Mesenchymal stem cell (in vitro differentiated cells and primary cell): ENCODE measurements at regions not wholly inside any gene's neighbourhood (a gene's known extent, or its start where the extent isn't known, plus 50 kb on each side); places are given as distances from the start of the nearest gene placed in this dataset.
"Not testable (repeated sequence)": the region's sequence is repeated elsewhere in the genome, so short reads cannot be mapped to it uniquely, and the experiment has no call there.

Experiments used
- DNase-seq: peaks from one replicate; pipeline ENCODE4 v3.0.0-alpha.2; 2013
- H2AFZ ChIP-seq: one replicate; pipeline ENCODE4 v1.6.1; 2013; ENCODE audit warnings: low read depth, mild to moderate bottlenecking, control low read depth, inconsistent platforms, low read length, moderate library complexity
- H2AK5ac ChIP-seq: 2 replicates; pipeline ENCODE4 v1.6.1; 2013; ENCODE audit warnings: low read length, moderate library complexity, mild to moderate bottlenecking, inconsistent platforms; ENCODE audit not compliant: severe bottlenecking
- H2BK120ac ChIP-seq: one replicate; pipeline ENCODE4 v1.6.1; 2013; ENCODE audit warnings: low read depth, mild to moderate bottlenecking, inconsistent platforms, low read length, moderate library complexity
- H2BK12ac ChIP-seq, 2 experiments: one replicate each; pipeline ENCODE4 v1.6.1; 2013; ENCODE audit warnings: inconsistent platforms in 2 of 2, low read length in 2 of 2, mild to moderate bottlenecking in 2 of 2, moderate library complexity in 2 of 2, control low read depth in 1 of 2
- H2BK15ac ChIP-seq: one replicate; pipeline ENCODE4 v1.6.1; 2013; ENCODE audit warnings: mild to moderate bottlenecking, low read depth, inconsistent platforms; ENCODE audit not compliant: poor library complexity, severe bottlenecking
- H2BK5ac ChIP-seq: 2 replicates; pipeline ENCODE4 v1.6.1; 2013; ENCODE audit warnings: low read depth, mild to moderate bottlenecking, low read length, control low read depth, inconsistent platforms; ENCODE audit not compliant: poor library complexity, severe bottlenecking
- H3K14ac ChIP-seq, 2 experiments: one replicate each; pipeline ENCODE4 v1.6.1; 2013; ENCODE audit warnings: inconsistent platforms in 2 of 2, low read length in 2 of 2, control low read depth in 1 of 2, mild to moderate bottlenecking in 1 of 2, moderate library complexity in 1 of 2
- H3K18ac ChIP-seq, 2 experiments: one replicate each; pipeline ENCODE4 v1.6.1; 2013; ENCODE audit warnings: inconsistent platforms in 2 of 2, low read length in 2 of 2, control low read depth in 1 of 2, low read depth in 1 of 2, mild to moderate bottlenecking in 1 of 2
- H3K23ac ChIP-seq, 2 experiments: one replicate each; pipeline ENCODE4 v1.6.1; 2013; ENCODE audit warnings: inconsistent platforms in 2 of 2, low read length in 2 of 2, mild to moderate bottlenecking in 2 of 2, moderate library complexity in 2 of 2, control low read depth in 1 of 2
- H3K27ac ChIP-seq: 2 replicates; pipeline ENCODE4 v1.5.1; 2013; ENCODE audit warnings: mild to moderate bottlenecking, moderate library complexity, low read length, control low read depth, inconsistent platforms; ENCODE audit not compliant: poor library complexity, severe bottlenecking
- H3K27me3 ChIP-seq, 2 experiments: 2 replicates each; pipeline versions ENCODE4 v1.6.1 to v1.7.0; 2013; ENCODE audit warnings: low read length in 2 of 2, mild to moderate bottlenecking in 2 of 2, moderate library complexity in 2 of 2, control low read depth in 1 of 2, inconsistent platforms in 1 of 2; ENCODE audit not compliant: control insufficient read depth in 1 of 2, insufficient read depth in 1 of 2
- H3K36me3 ChIP-seq, 2 experiments: 2 replicates each; pipeline versions ENCODE4 v1.6.1 to v1.7.0; 2013; ENCODE audit warnings: low read length in 2 of 2, control low read depth in 1 of 2, inconsistent platforms in 1 of 2, low read depth in 1 of 2, mild to moderate bottlenecking in 1 of 2; ENCODE audit not compliant: insufficient read depth in 2 of 2, control insufficient read depth in 1 of 2
- H3K4ac ChIP-seq, 2 experiments: one replicate each; pipeline ENCODE4 v1.6.1; 2013; ENCODE audit warnings: inconsistent platforms in 2 of 2, low read length in 2 of 2, mild to moderate bottlenecking in 2 of 2, moderate library complexity in 2 of 2, control low read depth in 1 of 2, low read depth in 1 of 2
- H3K4me1 ChIP-seq: 2 replicates; pipeline ENCODE4 v1.6.1; 2013; ENCODE audit warnings: low read depth, low read length, control low read depth; ENCODE audit not compliant: control insufficient read depth, insufficient read depth
- H3K4me2 ChIP-seq: 2 replicates; pipeline ENCODE4 v1.6.1; 2013; ENCODE audit warnings: low read length, mild to moderate bottlenecking, inconsistent platforms; ENCODE audit not compliant: poor library complexity, severe bottlenecking
- H3K4me3 ChIP-seq, 2 experiments: 2 replicates each; pipeline versions ENCODE4 v1.5.1 to v1.7.0; 2013; ENCODE audit warnings: low read length in 2 of 2, mild to moderate bottlenecking in 2 of 2, control low read depth in 1 of 2, low read depth in 1 of 2; ENCODE audit not compliant: insufficient read depth in 1 of 2
- H3K79me1 ChIP-seq: replicated peaks from 2 replicates; pipeline ENCODE4 v1.6.1; 2013; ENCODE audit warnings: mild to moderate bottlenecking, control low read depth, low read length, inconsistent platforms; ENCODE audit not compliant: poor library complexity, severe bottlenecking
- H3K9ac ChIP-seq: 2 replicates; pipeline ENCODE4 v1.7.0; 2013; ENCODE audit warnings: mild to moderate bottlenecking, low read length, moderate library complexity
- H3K9me3 ChIP-seq: 2 replicates; pipeline ENCODE4 v1.7.0; 2013; ENCODE audit warnings: mild to moderate bottlenecking, low read length; ENCODE audit not compliant: control insufficient read depth
- H4K8ac ChIP-seq: one replicate; pipeline ENCODE4 v1.6.1; 2013; ENCODE audit warnings: inconsistent platforms, mild to moderate bottlenecking, low read length, moderate library complexity
- H4K91ac ChIP-seq: one replicate; pipeline ENCODE4 v1.6.1; 2013; ENCODE audit warnings: mild to moderate bottlenecking, low read length, inconsistent platforms
- WGBS: methylation state at CpG from one replicate; pipeline ENCODE4 v1.1.7; 2013; ENCODE audit warnings: mixed read lengths; 5-methylcytosine and 5-hydroxymethylcytosine counted together

DNA sequence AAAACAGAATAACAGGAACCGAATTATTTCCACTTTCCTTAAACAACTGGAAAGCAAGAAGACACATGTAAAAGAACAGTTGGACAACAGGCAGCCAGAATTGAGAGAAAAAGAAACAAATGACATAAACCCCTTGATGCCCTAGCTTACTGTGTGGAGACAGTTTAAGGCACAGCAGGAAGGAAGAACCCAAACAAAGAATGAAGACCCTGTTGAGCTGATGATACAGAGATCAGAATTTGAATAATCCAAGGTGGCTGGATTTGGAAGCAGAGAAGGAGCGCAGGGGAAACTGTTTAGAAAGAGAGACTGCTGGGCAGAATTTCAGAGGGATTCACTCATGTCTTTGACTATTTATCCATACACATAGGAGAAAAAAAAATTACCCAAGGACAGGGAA lies 316.3 kb upstream of the POU5F2 start:
- Histone ChIP-seq H3K27ac (no peak overlapping the region), H3K4ac (no peak overlapping the region), H3K23ac (no peak overlapping the region), H2AFZ (no peak overlapping the region), H2BK12ac (no peak overlapping the region), H2BK15ac (no peak overlapping the region), H4K91ac (no peak overlapping the region), H3K4me1 (no peaks in the 10 kb centered on the region), H3K18ac (no peak overlapping the region), H3K4me3 (no peak overlapping the region), H3K36me3 (peaks cover 0 to 6% of the 10 kb centered on the region in 2 experiments), H4K8ac (no peak overlapping the region), H3K79me1 (peaks cover 15% of the 10 kb centered on the region), H3K9ac (no peak overlapping the region), H3K9me3 (no peaks in the 10 kb centered on the region), H2BK5ac (no peak overlapping the region), H2AK5ac (no peak overlapping the region), H3K4me2 (no peak overlapping the region), H3K14ac (no peak overlapping the region), H2BK120ac (no peak overlapping the region), H3K27me3 (no peaks in the 10 kb centered on the region)
- DNase-seq, result no peak
- no CpG with 5 or more reads among the region's 2 CpGs for WGBS

DNA sequence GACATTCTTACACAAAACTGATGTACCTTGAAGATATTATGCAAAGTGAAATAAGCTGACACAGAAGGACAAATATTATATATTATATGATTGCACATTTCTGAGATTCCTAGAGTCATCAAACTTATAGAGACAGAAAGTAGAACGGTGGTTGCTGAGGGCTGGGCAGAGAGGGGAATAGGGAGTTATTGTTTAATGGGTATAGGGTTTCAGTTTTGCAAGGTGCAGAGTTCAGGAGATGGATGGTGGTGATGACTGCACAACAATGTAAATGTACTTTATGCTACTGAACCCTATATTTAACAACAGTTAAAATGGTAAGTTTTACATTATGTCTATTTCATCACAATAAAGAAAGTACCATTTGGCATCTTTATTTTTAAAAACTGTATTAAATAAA lies 315.8 kb upstream of the POU5F2 start:
- Histone ChIP-seq H3K27me3 (no peaks in the 10 kb centered on the region), H3K36me3 (peaks cover 0 to 10% of the 10 kb centered on the region in 2 experiments), H3K18ac (no peak overlapping the region), H3K9ac (no peak overlapping the region), H3K23ac (no peak overlapping the region), H3K4me2 (no peak overlapping the region), H3K27ac (no peak overlapping the region), H2BK120ac (no peak overlapping the region), H2AFZ (no peak overlapping the region), H4K8ac (no peak overlapping the region), H3K9me3 (no peaks in the 10 kb centered on the region), H2BK12ac (no peak overlapping the region), H3K4me1 (no peaks in the 10 kb centered on the region), H2BK15ac (no peak overlapping the region), H2AK5ac (no peak overlapping the region), H4K91ac (no peak overlapping the region), H3K4me3 (no peak overlapping the region), H3K79me1 (peaks cover 11% of the 10 kb centered on the region), H2BK5ac (no peak overlapping the region), H3K4ac (no peak overlapping the region), H3K14ac (no peak overlapping the region)
- DNase-seq, result no peak
- 100% methylated on average over 1 of the region's 1 CpG for WGBS

DNA sequence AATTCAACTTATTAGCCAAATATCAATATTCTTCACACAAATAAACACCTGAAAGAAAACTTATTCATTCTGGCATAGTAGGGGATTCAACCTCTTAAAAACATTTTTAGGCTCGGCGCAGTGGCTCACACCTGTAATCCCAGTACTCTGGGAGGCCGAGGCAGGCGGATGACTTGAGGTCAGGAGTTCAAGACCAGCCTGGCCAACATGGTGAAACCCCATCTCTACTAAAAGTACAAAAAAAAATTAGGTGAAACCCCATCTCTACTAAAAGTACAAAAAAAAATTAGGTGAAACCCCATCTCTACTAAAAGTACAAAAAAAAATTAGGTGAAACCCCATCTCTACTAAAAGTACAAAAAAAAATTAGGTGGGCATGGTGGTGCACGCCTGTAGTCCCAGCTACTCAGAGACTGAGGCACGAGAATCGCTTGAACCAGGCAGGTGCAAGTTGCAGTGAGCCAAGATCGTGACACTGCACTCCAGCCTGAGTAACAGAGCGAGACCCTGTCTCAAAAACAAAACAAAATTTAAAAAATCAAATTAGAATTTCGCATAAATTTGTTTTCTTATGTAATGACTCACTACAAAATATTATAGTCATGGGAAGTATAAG lies 308.0 kb upstream of the POU5F2 start:
- not testable (repeated sequence) for H3K9ac ChIP-seq, H3K14ac ChIP-seq, H3K79me1 ChIP-seq, H3K27me3 ChIP-seq, H4K8ac ChIP-seq, H3K4ac ChIP-seq, H2BK5ac ChIP-seq, H2BK15ac ChIP-seq, H2BK12ac ChIP-seq, H3K9me3 ChIP-seq, H3K23ac ChIP-seq, H4K91ac ChIP-seq, H2AK5ac ChIP-seq, DNase-seq, H3K4me3 ChIP-seq, H2BK120ac ChIP-seq, H3K27ac ChIP-seq, H3K18ac ChIP-seq, H3K4me1 ChIP-seq, H3K4me2 ChIP-seq, H2AFZ ChIP-seq
- WGBS, result 98% methylated on average over 8 of the region's 10 CpGs
- H3K36me3 ChIP-seq, result peaks cover 0 to 34% of the 10 kb centered on the region in 2 experiments

DNA sequence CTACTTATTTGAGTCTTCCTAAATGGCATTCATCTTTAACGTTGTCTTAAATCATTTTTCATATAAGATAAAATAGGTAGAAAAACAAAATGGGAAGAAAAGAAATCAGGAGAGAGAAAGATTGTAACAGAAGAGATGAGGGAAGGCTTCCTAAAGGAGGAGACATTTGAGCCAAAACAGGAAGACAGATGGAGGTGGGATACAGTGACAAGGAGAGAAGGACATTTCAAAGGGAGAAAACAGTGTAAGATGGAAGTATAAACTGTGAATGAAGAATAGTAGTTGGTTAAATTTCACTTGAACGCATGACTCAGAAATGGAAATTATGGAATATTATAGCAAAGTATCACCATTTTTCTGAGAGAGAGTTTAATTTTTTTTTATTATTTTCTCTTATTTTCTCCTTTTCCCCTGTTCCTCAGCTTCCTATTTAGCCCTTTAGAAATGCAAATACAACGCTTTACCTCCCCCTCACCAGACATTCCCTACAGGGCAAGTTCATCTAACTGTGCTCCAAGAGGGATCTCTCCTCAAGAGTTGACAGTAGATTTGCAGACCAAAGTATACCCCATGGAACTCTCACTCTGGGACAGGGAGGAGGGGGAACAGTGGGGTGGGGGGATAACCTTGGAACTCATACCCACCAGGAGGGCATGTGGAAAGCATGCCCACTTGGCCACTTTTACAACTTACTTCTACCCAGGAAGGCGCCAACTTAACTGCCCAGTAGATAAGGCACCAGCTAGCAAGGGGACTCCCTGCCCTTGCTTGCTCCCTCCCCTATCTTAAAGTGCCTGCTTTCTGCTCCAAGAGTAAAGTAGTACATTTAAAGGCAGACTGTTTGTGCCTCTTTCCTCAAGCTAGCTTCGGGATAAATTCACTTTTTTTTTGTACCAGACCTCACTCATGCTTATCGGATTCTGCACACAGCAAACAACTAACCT lies 304.7 kb upstream of the POU5F2 start:
- no peak overlapping the region for H3K4me2 ChIP-seq
- H2BK120ac ChIP-seq, result no peak overlapping the region
- H4K8ac ChIP-seq, result no peak overlapping the region
- peaks cover 0 to 32% of the 10 kb centered on the region in 2 experiments for H3K36me3 ChIP-seq
- no peak overlapping the region for H2AFZ ChIP-seq
- no peak overlapping the region for H2BK12ac ChIP-seq
- no peak overlapping the region for H3K18ac ChIP-seq
- no peak overlapping the region for H2BK15ac ChIP-seq
- H4K91ac ChIP-seq, result no peak overlapping the region
- no peak overlapping the region for H3K27ac ChIP-seq
- H3K27me3 ChIP-seq, result no peaks in the 10 kb centered on the region
- no peak overlapping the region for H3K9ac ChIP-seq
- H2BK5ac ChIP-seq, result no peak overlapping the region
- no peaks in the 10 kb centered on the region for H3K4me1 ChIP-seq
- WGBS, result 74% methylated on average over 4 of the region's 6 CpGs
- H3K79me1 ChIP-seq, result peaks cover 2% of the 10 kb centered on the region
- H3K14ac ChIP-seq, result no peak overlapping the region
- DNase-seq, result no peak
- H2AK5ac ChIP-seq, result no peak overlapping the region
- no peak overlapping the region for H3K4me3 ChIP-seq
- no peaks in the 10 kb centered on the region for H3K9me3 ChIP-seq
- no peak overlapping the region for H3K23ac ChIP-seq
- H3K4ac ChIP-seq, result no peak overlapping the region
